A172 (cell line): ENCODE measurements at regions not wholly inside any gene's neighbourhood (a gene's known extent, or its start where the extent isn't known, plus 50 kb on each side); places are given as distances from the start of the nearest gene placed in this dataset.

Experiments used
- DNase-seq: peaks from one replicate; pipeline ENCODE4 v3.0.0-alpha.2; 2015; ENCODE audit warnings: low spot score

- DNase-seq, result no peak
Observed at GRCh38 chr5:164818445-164818844, 1313.0 kb downstream of the MAT2B start.

- DNase-seq, result no peak
Observed at GRCh38 chr5:164824671-164825070, 1319.3 kb downstream of the MAT2B start.

GRCh38 chr5:164832516-164832915 is 1327.1 kb downstream of the MAT2B start:
- no peak for DNase-seq

- no peak for DNase-seq
Observed at GRCh38 chr5:164844348-164844747, 1338.9 kb downstream of the MAT2B start.

- no peak for DNase-seq
Observed at GRCh38 chr5:164860896-164861295, 1355.5 kb downstream of the MAT2B start.

GRCh38 chr5:164861610-164862009 is 1356.2 kb downstream of the MAT2B start:
- no peak for DNase-seq

GRCh38 chr5:164868761-164869160 is 1363.3 kb downstream of the MAT2B start:
- no peak for DNase-seq

- no peak for DNase-seq
Observed at GRCh38 chr5:164869325-164869724, 1363.9 kb downstream of the MAT2B start.

- no peak for DNase-seq
Observed at GRCh38 chr5:164876793-164877192, 1371.4 kb downstream of the MAT2B start.

GRCh38 chr5:164881442-164881841 is 1376.0 kb downstream of the MAT2B start:
- no peak for DNase-seq

- no peak for DNase-seq
Observed at GRCh38 chr5:164885179-164885578, 1379.8 kb downstream of the MAT2B start.

GRCh38 chr5:164893071-164893470 is 1387.7 kb downstream of the MAT2B start:
- no peak for DNase-seq

- no peak for DNase-seq
Observed at GRCh38 chr5:164898705-164899104, 1393.3 kb downstream of the MAT2B start.

GRCh38 chr5:164909673-164910072 is 1404.3 kb downstream of the MAT2B start:
- no peak for DNase-seq

GRCh38 chr5:164921722-164922121 is 1416.3 kb downstream of the MAT2B start:
- no peak for DNase-seq

- DNase-seq, result peak; percentile 38
Observed at GRCh38 chr5:164934039-164934438, 1428.6 kb downstream of the MAT2B start.

GRCh38 chr5:164934561-164934960 is 1429.1 kb downstream of the MAT2B start:
- peak; percentile 22 for DNase-seq

GRCh38 chr5:164941132-164941531 is 1435.7 kb downstream of the MAT2B start:
- DNase-seq, result no peak

GRCh38 chr5:164950927-164951326 is 1445.5 kb downstream of the MAT2B start:
- no peak for DNase-seq

- DNase-seq, result no peak
Observed at GRCh38 chr5:164951570-164951969, 1446.2 kb downstream of the MAT2B start.

GRCh38 chr5:164958688-164959087 is 1453.3 kb downstream of the MAT2B start:
- DNase-seq, result no peak

GRCh38 chr5:164959761-164960160 is 1454.3 kb downstream of the MAT2B start:
- no peak for DNase-seq

- no peak for DNase-seq
Observed at GRCh38 chr5:164962329-164962961, 1457.0 kb downstream of the MAT2B start.

- DNase-seq, result no peak
Observed at GRCh38 chr5:164966611-164967010, 1461.2 kb downstream of the MAT2B start.
